DND-41 (cell line): ENCODE measurements at regions not wholly inside any gene's neighbourhood (a gene's known extent, or its start where the extent isn't known, plus 50 kb on each side); places are given as distances from the start of the nearest gene placed in this dataset.

Source experiments
- EZH2 ChIP-seq: IDR thresholded peaks from 3 replicates; pipeline ENCODE4 v1.6.1; 2012; ENCODE audit warnings: borderline replicate concordance, low read depth, mild to moderate bottlenecking, moderate library complexity, low read length, inconsistent platforms; ENCODE audit not compliant: severe bottlenecking
- TF ChIP-seq, protein P1 (sequence below): IDR thresholded peaks from 2 replicates; pipeline ENCODE4 v1.5.1; 2012; ENCODE audit warnings: borderline replicate concordance, low read length, moderate library complexity, mild to moderate bottlenecking; ENCODE audit not compliant: poor library complexity, severe bottlenecking; ENCODE audit errors: extremely low read depth

DNA sequence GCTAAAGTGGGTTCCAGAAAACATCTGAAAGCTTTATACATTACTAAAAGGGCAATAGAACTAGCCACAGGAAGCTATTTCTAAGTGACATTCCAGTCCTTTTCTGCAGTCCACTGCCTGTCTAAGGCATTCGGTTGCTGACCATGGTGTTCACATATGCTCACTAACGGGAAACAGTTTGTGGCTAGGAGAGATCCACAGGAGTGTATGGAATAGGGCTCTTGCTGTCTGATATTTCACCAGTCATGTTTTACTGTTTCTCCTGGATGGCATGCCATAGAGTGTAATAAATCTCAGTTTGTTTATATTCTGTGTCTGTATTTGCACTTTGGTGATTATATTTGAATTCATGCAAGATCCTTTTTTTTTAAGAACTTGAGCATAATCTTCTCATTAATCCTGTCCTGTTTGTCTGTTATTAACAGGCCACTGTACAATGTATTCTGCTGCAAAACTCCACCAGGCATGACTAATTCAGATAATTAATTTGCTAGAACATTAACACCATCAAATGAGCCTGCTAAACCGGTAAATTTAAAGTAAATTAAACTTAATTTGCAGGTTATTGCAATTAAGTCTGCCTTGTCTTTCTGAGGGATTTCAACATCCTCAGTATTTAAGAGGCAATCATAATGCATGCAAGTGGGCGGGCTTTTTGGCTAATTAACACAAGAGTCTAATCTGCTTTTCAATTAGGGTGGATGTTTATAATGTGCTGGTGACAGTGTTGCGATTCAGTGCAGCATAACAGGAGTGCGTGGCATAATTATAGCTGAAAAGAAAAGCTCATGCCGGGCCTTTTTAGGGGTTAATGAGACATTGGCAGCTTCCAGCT lies 201.3 kb downstream of the POU4F1 start:
- TF ChIP-seq, protein P1, sequence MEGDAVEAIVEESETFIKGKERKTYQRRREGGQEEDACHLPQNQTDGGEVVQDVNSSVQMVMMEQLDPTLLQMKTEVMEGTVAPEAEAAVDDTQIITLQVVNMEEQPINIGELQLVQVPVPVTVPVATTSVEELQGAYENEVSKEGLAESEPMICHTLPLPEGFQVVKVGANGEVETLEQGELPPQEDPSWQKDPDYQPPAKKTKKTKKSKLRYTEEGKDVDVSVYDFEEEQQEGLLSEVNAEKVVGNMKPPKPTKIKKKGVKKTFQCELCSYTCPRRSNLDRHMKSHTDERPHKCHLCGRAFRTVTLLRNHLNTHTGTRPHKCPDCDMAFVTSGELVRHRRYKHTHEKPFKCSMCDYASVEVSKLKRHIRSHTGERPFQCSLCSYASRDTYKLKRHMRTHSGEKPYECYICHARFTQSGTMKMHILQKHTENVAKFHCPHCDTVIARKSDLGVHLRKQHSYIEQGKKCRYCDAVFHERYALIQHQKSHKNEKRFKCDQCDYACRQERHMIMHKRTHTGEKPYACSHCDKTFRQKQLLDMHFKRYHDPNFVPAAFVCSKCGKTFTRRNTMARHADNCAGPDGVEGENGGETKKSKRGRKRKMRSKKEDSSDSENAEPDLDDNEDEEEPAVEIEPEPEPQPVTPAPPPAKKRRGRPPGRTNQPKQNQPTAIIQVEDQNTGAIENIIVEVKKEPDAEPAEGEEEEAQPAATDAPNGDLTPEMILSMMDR, result no peak
- TF ChIP-seq EZH2, result no peak
